Tibial nerve (tissue), 4 donors: ENCODE measurements at regions not wholly inside any gene's neighbourhood (a gene's known extent, or its start where the extent isn't known, plus 50 kb on each side); places are given as distances from the start of the nearest gene placed in this dataset.

Experiments
- DNase-seq, 2 donors: peaks; one replicate each; pipeline ENCODE4 v3.0.0-alpha.2; 2019; ENCODE audit warnings: low spot score in 2 of 2
- H3K27ac ChIP-seq, 4 donors: fragments of 200-600 bp; sonication (generic) in 3 of 4; one replicate each; pipeline ENCODE4 v1.5.1; 2017 to 2019; ENCODE audit warnings: mild to moderate bottlenecking in 1 of 4
- H3K27me3 ChIP-seq, 2 donors: fragments of 200-600 bp; sonication (generic) in 1 of 2; one replicate each; pipeline versions ENCODE4 v1.5.1 to v1.6.0; 2017 to 2019
- H3K36me3 ChIP-seq, 3 donors: fragments of 200-600 bp; sonication (generic); one replicate each; pipeline ENCODE4 v1.5.1; 2018 to 2019
- H3K4me1 ChIP-seq, 4 donors: fragments of 200-600 bp; sonication (generic) in 3 of 4; one replicate each; pipeline ENCODE4 v1.5.1; 2017 to 2019
- H3K4me3 ChIP-seq, 4 donors: fragments of 200-600 bp; sonication (generic) in 3 of 4; one replicate each; pipeline ENCODE4 v1.5.1; 2017 to 2019; ENCODE audit warnings: mild to moderate bottlenecking in 1 of 4, moderate library complexity in 1 of 4
- H3K9me3 ChIP-seq, 4 donors: fragments of 200-600 bp; sonication (generic) in 3 of 4; one replicate each; pipeline ENCODE4 v1.5.1; 2017 to 2019
- CTCF ChIP-seq, 5 experiments: fragments of 200-600 bp in 3 of 5; fragments of 450-650 bp in 2 of 5; sonication (generic) in 3 of 5; IDR thresholded peaks; one replicate each; pipeline ENCODE4 v1.5.1; 2016 to 2019; ENCODE audit warnings: antibody characterized with exemption in 5 of 5, mild to moderate bottlenecking in 3 of 5, moderate library complexity in 2 of 5
- EP300 ChIP-seq, 2 donors: sonication (generic); formaldehyde crosslinking; IDR thresholded peaks; one replicate each; pipeline ENCODE4 v1.6.1; 2017; ENCODE audit warnings: antibody characterized with exemption in 2 of 2, mild to moderate bottlenecking in 1 of 2
- POLR2A ChIP-seq, 2 donors: fragments of 450-650 bp; IDR thresholded peaks; one replicate each; pipeline ENCODE4 v1.6.1; 2017; ENCODE audit warnings: antibody characterized with exemption in 2 of 2, mild to moderate bottlenecking in 2 of 2, moderate library complexity in 2 of 2
- WGBS, 2 donors: methylation state at CpG; one replicate each; pipeline ENCODE4 v1.1.5; 2018; 5-methylcytosine and 5-hydroxymethylcytosine counted together

- Histone ChIP-seq H3K36me3 (no peaks in the 10 kb centered on the region), H3K4me1 (no peaks in the 10 kb centered on the region), H3K27ac (no peak overlapping the region), H3K9me3 (no peaks in the 10 kb centered on the region), H3K27me3 (no peaks in the 10 kb centered on the region), H3K4me3 (no peak overlapping the region)
- 71 to 87% methylated on average over 1 of the region's 1 CpG for WGBS, 2 donors
- DNase-seq: no peak
- TF ChIP-seq POLR2A (IDR thresholded peaks at IDR 0.05) (no peak), CTCF (IDR thresholded peaks at IDR 0.05) (no peak), EP300 (IDR thresholded peaks at IDR 0.05) (no peak)
Observed at GRCh38 chr4:117844594-117844993, 189.7 kb upstream of the NDST3 start.

- WGBS, 2 donors: 81 to 85% methylated on average over 1 of the region's 1 CpG
- Histone ChIP-seq H3K27me3 (no peaks in the 10 kb centered on the region), H3K36me3 (no peaks in the 10 kb centered on the region), H3K9me3 (peaks cover 0 to 6% (median 0%) of the 10 kb centered on the region in 4 donors), H3K4me3 (no peak overlapping the region), H3K27ac (no peak overlapping the region), H3K4me1 (no peaks in the 10 kb centered on the region)
- no peak for DNase-seq
- TF ChIP-seq EP300 (IDR thresholded peaks at IDR 0.05) (no peak), CTCF (IDR thresholded peaks at IDR 0.05) (no peak), POLR2A (IDR thresholded peaks at IDR 0.05) (no peak)
Observed at GRCh38 chr4:117845270-117845669, 189.0 kb upstream of the NDST3 start.

GRCh38 chr4:117847849-117848248 lies 186.4 kb upstream of the NDST3 start:
- DNase-seq: no peak
- Histone ChIP-seq H3K36me3 (no peaks in the 10 kb centered on the region), H3K4me3 (no peak overlapping the region), H3K27me3 (no peaks in the 10 kb centered on the region), H3K27ac (no peak overlapping the region), H3K9me3 (peaks cover 0 to 17% (median 0%) of the 10 kb centered on the region in 4 donors), H3K4me1 (no peaks in the 10 kb centered on the region)
- TF ChIP-seq EP300 (IDR thresholded peaks at IDR 0.05) (no peak), POLR2A (IDR thresholded peaks at IDR 0.05) (no peak), CTCF (IDR thresholded peaks at IDR 0.05) (no peak)
- 88 to 91% methylated on average over 4 of the region's 4 CpGs for WGBS, 2 donors

- Histone ChIP-seq H3K27me3 (no peaks in the 10 kb centered on the region), H3K4me1 (no peaks in the 10 kb centered on the region), H3K4me3 (no peak overlapping the region), H3K9me3 (no peaks in the 10 kb centered on the region), H3K36me3 (no peaks in the 10 kb centered on the region), H3K27ac (no peak overlapping the region)
- WGBS, 2 donors: 42 to 50% methylated on average over 1 of the region's 1 CpG
- no peak for DNase-seq
- TF ChIP-seq POLR2A (IDR thresholded peaks at IDR 0.05) (no peak), CTCF (IDR thresholded peaks at IDR 0.05) (no peak), EP300 (IDR thresholded peaks at IDR 0.05) (no peak)
Observed at GRCh38 chr4:117868201-117868600, 166.1 kb upstream of the NDST3 start.

GRCh38 chr4:117873779-117874178 lies 160.5 kb upstream of the NDST3 start:
- no peaks in the 10 kb centered on the region for H3K4me1 ChIP-seq
- no peak for TF ChIP-seq POLR2A (IDR thresholded peaks at IDR 0.05)
- no peak for TF ChIP-seq EP300 (IDR thresholded peaks at IDR 0.05)
- TF ChIP-seq CTCF (IDR thresholded peaks at IDR 0.05): no peak
- H3K9me3 ChIP-seq: no peaks in the 10 kb centered on the region
- 74 to 77% methylated on average over 2 of the region's 2 CpGs for WGBS, 2 donors
- H3K4me3 ChIP-seq: no peak overlapping the region
- no peaks in the 10 kb centered on the region for H3K27me3 ChIP-seq
- DNase-seq: no peak
- no peaks in the 10 kb centered on the region for H3K36me3 ChIP-seq
- H3K27ac ChIP-seq: peak overlapping the region in 1 of 4 donors; percentile 21
